ENCODE measurements at regions not wholly inside any gene's neighbourhood (a gene's known extent, or its start where the extent isn't known, plus 50 kb on each side); places are given as distances from the start of the nearest gene placed in this dataset.

DNA sequence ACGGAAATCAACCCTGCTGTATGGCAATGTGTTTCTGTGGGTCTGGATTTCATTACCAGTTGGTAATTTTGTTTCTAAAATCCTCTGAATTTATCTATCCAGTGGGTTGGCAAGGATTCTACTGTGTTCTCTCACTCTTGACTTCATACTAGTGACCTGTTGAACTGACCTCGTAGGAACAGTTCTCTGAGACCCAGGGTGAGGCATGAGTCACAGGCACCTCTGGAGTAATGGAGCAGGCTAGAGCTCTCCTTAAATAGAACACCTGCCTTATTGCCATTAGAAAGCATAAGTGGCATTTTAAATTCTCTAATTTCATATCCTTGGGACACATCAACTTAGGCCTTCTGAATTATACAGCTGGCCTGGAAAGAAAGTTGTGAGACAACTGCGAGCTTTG lies 258.3 kb upstream of the NAV3 start:
- Histone ChIP-seq H3K27ac (no peak overlapping the region), H3K9me3 (no peaks in the 10 kb centered on the region), H3K4me1 (no peaks in the 10 kb centered on the region), H3K4me2 (no peak overlapping the region), H3K4me3 (no peak overlapping the region)
- FAIRE-seq (no peak), DNase-seq (ENCODE audit: low read depth in 1 of 2, low spot score in 1 of 2) (no peak), ATAC-seq (no peak)
- ChIA-PET POLR2A (no interaction called here), CTCF (no interaction called here)
- 13% methylated on average over 3 of the region's 3 CpGs for WGBS (ENCODE audit: missing lambda C conversion rate)
- TF ChIP-seq NPAS2 (CRISPR knock-in tag; IDR thresholded peaks at IDR 0.05; ENCODE audit: borderline replicate concordance): no peak
- TF ChIP-seq ELK1 (IDR thresholded peaks at IDR 0.05; ENCODE audit: low read depth, low read length): no peak
- no peak for TF ChIP-seq JUN (IDR thresholded peaks at IDR 0.05)
- TF ChIP-seq MAZ (IDR thresholded peaks at IDR 0.05; ENCODE audit: borderline replicate concordance, low read depth, low read length): no peak
- TF ChIP-seq HOXA7 (CRISPR knock-in tag; IDR thresholded peaks at IDR 0.05): no peak
- TF ChIP-seq FOXS1 (CRISPR knock-in tag; IDR thresholded peaks at IDR 0.05): no peak
- no peak for TF ChIP-seq EHF (CRISPR knock-in tag; IDR thresholded peaks at IDR 0.05)
- TF ChIP-seq KDM1A (IDR thresholded peaks at IDR 0.05; ENCODE audit: low read depth): no peak
- no peak for TF ChIP-seq HDAC2 (IDR thresholded peaks at IDR 0.05)
- no peak for TF ChIP-seq CEBPB (IDR thresholded peaks at IDR 0.05)

DNA sequence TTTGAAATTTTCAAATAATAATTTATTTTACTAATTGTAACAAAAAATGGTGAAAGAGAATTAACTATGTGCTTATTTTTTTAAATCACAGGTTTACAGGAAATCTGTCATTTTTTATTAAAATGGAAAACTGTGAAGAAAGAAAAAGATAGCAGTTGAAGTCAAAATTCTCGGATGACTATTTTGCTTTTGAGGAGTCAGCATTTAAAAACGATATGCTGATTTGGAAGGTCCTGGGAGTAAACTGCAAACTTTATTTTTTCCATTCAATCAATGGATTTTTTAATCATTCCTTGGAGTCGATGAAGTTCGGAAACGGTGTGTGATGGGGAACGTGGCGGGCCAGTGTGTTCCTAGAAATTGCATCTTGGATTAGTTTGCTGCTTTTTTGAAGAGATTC lies 258.9 kb upstream of the NAV3 start:
- ATAC-seq: no peak
- 12% methylated on average over 7 of the region's 7 CpGs for WGBS (ENCODE audit: missing lambda C conversion rate)
- ChIA-PET CTCF (no interaction called here), POLR2A (no interaction called here)
- H3K4me2 ChIP-seq: no peak overlapping the region
- no peak for FAIRE-seq
- H3K4me3 ChIP-seq: no peak overlapping the region
- H3K4me1 ChIP-seq: no peaks in the 10 kb centered on the region
- H3K9me3 ChIP-seq: no peaks in the 10 kb centered on the region
- no peak for DNase-seq (ENCODE audit: low read depth in 1 of 2, low spot score in 1 of 2)
- TF ChIP-seq RCOR1 (IDR thresholded peaks at IDR 0.05; ENCODE audit: low read depth, low read length) (no peak), SREBF2 (IDR thresholded peaks at IDR 0.05) (no peak), REST (IDR thresholded peaks at IDR 0.05) (no peak), CTCF (IDR thresholded peaks at IDR 0.05) (no peak), RAD21 (conservative IDR thresholded peaks at IDR 0.05 in 1 of 2, IDR thresholded peaks at IDR 0.05 in 1 of 2) (no peak), RNF2 (IDR thresholded peaks at IDR 0.05; ENCODE audit: borderline replicate concordance, low read depth) (no peak), ZC3H11A (IDR thresholded peaks at IDR 0.05) (no peak), CBX2 (IDR thresholded peaks at IDR 0.05; ENCODE audit: borderline replicate concordance, low read depth) (no peak), PHF8 (IDR thresholded peaks at IDR 0.05; ENCODE audit: borderline replicate concordance, low read depth) (no peak), HDAC2 (IDR thresholded peaks at IDR 0.05) (no peak), RARB (CRISPR knock-in tag; IDR thresholded peaks at IDR 0.05) (no peak), EHF (CRISPR knock-in tag; IDR thresholded peaks at IDR 0.05) (no peak), CHD4 (IDR thresholded peaks at IDR 0.05; ENCODE audit: borderline replicate concordance) (no peak), KDM1A (IDR thresholded peaks at IDR 0.05; ENCODE audit: low read depth) (no peak), HEYL (CRISPR knock-in tag; IDR thresholded peaks at IDR 0.05) (no peak), TP53 (CRISPR knock-in tag; IDR thresholded peaks at IDR 0.05) (no peak), ZNF302 (CRISPR knock-in tag; IDR thresholded peaks at IDR 0.05) (no peak), BHLHE40 (IDR thresholded peaks at IDR 0.05; ENCODE audit: low read depth, low read length) (no peak), NFE2L2 (conservative IDR thresholded peaks at IDR 0.05; ENCODE audit: low read length) (no peak)
- TF ChIP-seq, protein P1, sequence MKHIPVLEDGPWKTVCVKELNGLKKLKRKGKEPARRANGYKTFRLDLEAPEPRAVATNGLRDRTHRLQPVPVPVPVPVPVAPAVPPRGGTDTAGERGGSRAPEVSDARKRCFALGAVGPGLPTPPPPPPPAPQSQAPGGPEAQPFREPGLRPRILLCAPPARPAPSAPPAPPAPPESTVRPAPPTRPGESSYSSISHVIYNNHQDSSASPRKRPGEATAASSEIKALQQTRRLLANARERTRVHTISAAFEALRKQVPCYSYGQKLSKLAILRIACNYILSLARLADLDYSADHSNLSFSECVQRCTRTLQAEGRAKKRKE (CRISPR knock-in tag; IDR thresholded peaks at IDR 0.05; ENCODE audit: low read depth): no peak
- no peak overlapping the region for H3K27ac ChIP-seq

Data from A549 (cell line).